Sigmoid colon (tissue), 6 donors: ENCODE measurements at regions not wholly inside any gene's neighbourhood (a gene's known extent, or its start where the extent isn't known, plus 50 kb on each side); places are given as distances from the start of the nearest gene placed in this dataset.

Source experiments
- DNase-seq: peaks from one replicate; pipeline ENCODE4 v3.0.0-alpha.2; 2019
- H3K27ac ChIP-seq, 4 donors: fragments of 200-600 bp; sonication (generic); one replicate each; pipeline ENCODE4 v1.5.1; 2016 to 2019; ENCODE audit warnings: mild to moderate bottlenecking in 1 of 4
- H3K27me3 ChIP-seq, 3 donors: fragments of 200-600 bp; sonication (generic); one replicate each; pipeline ENCODE4 v1.5.1; 2019; ENCODE audit warnings: mild to moderate bottlenecking in 1 of 3
- H3K36me3 ChIP-seq, 4 donors: fragments of 200-600 bp; sonication (generic); one replicate each; pipeline ENCODE4 v1.5.1; 2016 to 2019
- H3K4me1 ChIP-seq, 4 donors: fragments of 200-600 bp; sonication (generic); one replicate each; pipeline ENCODE4 v1.5.1; 2017 to 2019
- H3K4me3 ChIP-seq, 4 donors: fragments of 200-600 bp; sonication (generic); one replicate each; pipeline ENCODE4 v1.5.1; 2017 to 2019; ENCODE audit warnings: mild to moderate bottlenecking in 2 of 4, moderate library complexity in 1 of 4
- H3K9me3 ChIP-seq, 4 donors: fragments of 200-600 bp in 3 of 4; sonication (generic) in 3 of 4; one replicate each; pipeline versions ENCODE4 v1.5.1 to v1.6.1; 2013 to 2019
- EP300 ChIP-seq, 4 donors: sonication (generic); formaldehyde crosslinking; IDR thresholded peaks; one replicate each; pipeline ENCODE4 v1.6.1; 2017; ENCODE audit warnings: antibody characterized with exemption in 4 of 4
- POLR2A ChIP-seq, 2 donors: fragments of 450-650 bp; IDR thresholded peaks; one replicate each; pipeline ENCODE4 v1.6.1; 2016; ENCODE audit warnings: antibody characterized with exemption in 2 of 2, mild to moderate bottlenecking in 2 of 2, moderate library complexity in 2 of 2
- POLR2AphosphoS5 ChIP-seq, 4 donors: sonication (generic); formaldehyde crosslinking; IDR thresholded peaks; one replicate each; pipeline ENCODE4 v1.6.1; 2017; ENCODE audit warnings: antibody characterized with exemption in 4 of 4
- WGBS, 2 donors: extraction: QIAGEN DNeasy Blood & Tissue Kit; methylation state at CpG; one replicate each; pipeline ENCODE4 v1.1.7; 2013; 5-methylcytosine and 5-hydroxymethylcytosine counted together
- intact Hi-C: fragments of 100-400 bp; cut with DNase I; formaldehyde crosslinking; loops from one replicate; pipeline ENCODE4 v1.15.1; 2023
- TF ChIP-seq, protein P1 (sequence below), 4 experiments: fragments of 450-650 bp in 3 of 4; fragments of 200-600 bp in 1 of 4; IDR thresholded peaks; one replicate each; pipeline ENCODE4 v1.5.1; 2016 to 2019; ENCODE audit warnings: antibody characterized with exemption in 4 of 4, mild to moderate bottlenecking in 3 of 4, moderate library complexity in 2 of 4
- donor health status: healthy with polysubstance abuse.
- donor health status: healthy.

DNA sequence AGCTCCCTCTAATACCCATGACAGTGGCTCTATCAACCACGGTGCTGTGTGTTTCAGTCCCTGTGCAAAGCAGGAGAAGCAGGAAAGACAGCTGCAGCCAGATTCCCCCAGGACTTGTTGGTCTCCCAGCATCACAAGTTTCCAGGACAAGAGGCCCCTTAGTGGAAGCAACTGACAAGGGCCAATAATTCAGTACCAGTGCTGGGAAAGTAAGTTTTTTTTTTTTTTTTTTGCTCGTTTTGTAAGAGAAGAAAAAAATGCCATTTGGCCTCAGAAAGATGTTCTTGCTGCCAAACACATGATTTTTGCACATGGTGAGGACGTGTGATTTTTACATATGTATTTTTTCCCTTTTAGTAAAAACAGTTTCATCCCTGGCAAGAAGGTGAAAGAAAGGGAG, 284.2 kb upstream of the ZMIZ1 start:
- intact Hi-C loops = no loop called here
- no peaks in the 10 kb centered on the region for H3K36me3 ChIP-seq
- no peak for DNase-seq
- no peak overlapping the region for H3K27ac ChIP-seq
- TF ChIP-seq POLR2A (IDR thresholded peaks at IDR 0.05) = no peak
- TF ChIP-seq EP300 (IDR thresholded peaks at IDR 0.05) = no peak
- TF ChIP-seq, protein P1, sequence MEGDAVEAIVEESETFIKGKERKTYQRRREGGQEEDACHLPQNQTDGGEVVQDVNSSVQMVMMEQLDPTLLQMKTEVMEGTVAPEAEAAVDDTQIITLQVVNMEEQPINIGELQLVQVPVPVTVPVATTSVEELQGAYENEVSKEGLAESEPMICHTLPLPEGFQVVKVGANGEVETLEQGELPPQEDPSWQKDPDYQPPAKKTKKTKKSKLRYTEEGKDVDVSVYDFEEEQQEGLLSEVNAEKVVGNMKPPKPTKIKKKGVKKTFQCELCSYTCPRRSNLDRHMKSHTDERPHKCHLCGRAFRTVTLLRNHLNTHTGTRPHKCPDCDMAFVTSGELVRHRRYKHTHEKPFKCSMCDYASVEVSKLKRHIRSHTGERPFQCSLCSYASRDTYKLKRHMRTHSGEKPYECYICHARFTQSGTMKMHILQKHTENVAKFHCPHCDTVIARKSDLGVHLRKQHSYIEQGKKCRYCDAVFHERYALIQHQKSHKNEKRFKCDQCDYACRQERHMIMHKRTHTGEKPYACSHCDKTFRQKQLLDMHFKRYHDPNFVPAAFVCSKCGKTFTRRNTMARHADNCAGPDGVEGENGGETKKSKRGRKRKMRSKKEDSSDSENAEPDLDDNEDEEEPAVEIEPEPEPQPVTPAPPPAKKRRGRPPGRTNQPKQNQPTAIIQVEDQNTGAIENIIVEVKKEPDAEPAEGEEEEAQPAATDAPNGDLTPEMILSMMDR (IDR thresholded peaks at IDR 0.05) = no peak
- TF ChIP-seq POLR2AphosphoS5 (IDR thresholded peaks at IDR 0.05) = no peak
- H3K4me3 ChIP-seq = no peak overlapping the region
- H3K27me3 ChIP-seq = no peaks in the 10 kb centered on the region
- H3K4me1 ChIP-seq = peaks cover 0 to 5% (median 1%) of the 10 kb centered on the region in 4 donors
- WGBS, 2 donors = 63 to 65% methylated on average over 3 of the region's 3 CpGs
- H3K9me3 ChIP-seq = no peaks in the 10 kb centered on the region

DNA sequence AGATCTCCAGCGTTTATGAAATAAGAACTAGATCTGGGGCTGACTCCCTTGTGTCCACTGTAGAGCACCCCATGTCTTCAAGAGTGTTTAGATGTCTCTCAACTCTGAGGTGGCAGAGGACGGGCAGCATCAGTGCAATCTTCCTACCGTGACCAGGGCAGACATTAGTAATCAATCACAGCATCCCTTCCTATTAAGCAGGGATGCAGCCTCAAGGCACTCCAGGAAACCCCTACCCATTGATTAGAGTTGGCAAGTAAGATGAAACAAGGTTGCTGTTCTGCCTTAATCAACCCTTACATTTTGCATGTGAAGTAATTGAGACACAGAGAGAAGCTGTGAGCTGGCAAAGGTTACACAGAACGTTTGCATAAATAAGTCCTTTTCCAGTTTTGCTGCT, 283.7 kb upstream of the ZMIZ1 start:
- 77 to 84% methylated on average over 4 of the region's 4 CpGs for WGBS, 2 donors
- DNase-seq = no peak
- H3K9me3 ChIP-seq = no peaks in the 10 kb centered on the region
- intact Hi-C loops = no loop called here
- no peak overlapping the region for H3K4me3 ChIP-seq
- H3K36me3 ChIP-seq = no peaks in the 10 kb centered on the region
- no peaks in the 10 kb centered on the region for H3K27me3 ChIP-seq
- TF ChIP-seq EP300 (IDR thresholded peaks at IDR 0.05) = no peak
- TF ChIP-seq POLR2A (IDR thresholded peaks at IDR 0.05) = no peak
- no peak for TF ChIP-seq POLR2AphosphoS5 (IDR thresholded peaks at IDR 0.05)
- TF ChIP-seq, protein P1 (IDR thresholded peaks at IDR 0.05) = no peak
- H3K4me1 ChIP-seq = no peaks in the 10 kb centered on the region
- no peak overlapping the region for H3K27ac ChIP-seq

DNA sequence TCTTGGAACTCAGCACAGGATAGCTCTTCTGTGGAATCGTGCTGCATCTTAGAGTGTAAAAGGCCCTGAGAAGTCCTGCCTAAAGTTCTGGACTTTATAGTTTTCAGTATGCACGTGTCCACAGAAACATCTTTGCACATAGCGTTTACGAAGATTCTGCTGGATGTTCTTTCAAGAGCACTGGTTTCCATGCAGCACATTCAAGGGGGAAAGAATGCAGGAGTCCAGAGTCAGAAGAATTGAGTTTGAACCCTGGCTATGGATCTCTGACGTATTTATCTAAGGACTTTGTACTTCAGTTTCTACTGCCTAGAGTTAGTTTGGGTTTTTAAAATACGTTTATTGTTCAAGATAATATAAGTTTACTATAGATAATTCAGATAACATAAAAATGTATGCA, 282.8 kb upstream of the ZMIZ1 start:
- no peak for TF ChIP-seq POLR2AphosphoS5 (IDR thresholded peaks at IDR 0.05)
- TF ChIP-seq POLR2A (IDR thresholded peaks at IDR 0.05) = no peak
- no peak for TF ChIP-seq EP300 (IDR thresholded peaks at IDR 0.05)
- TF ChIP-seq, protein P1 (IDR thresholded peaks at IDR 0.05) = no peak
- Histone ChIP-seq H3K27me3 (no peaks in the 10 kb centered on the region), H3K4me1 (no peaks in the 10 kb centered on the region), H3K9me3 (no peaks in the 10 kb centered on the region), H3K27ac (no peak overlapping the region), H3K4me3 (no peak overlapping the region), H3K36me3 (no peaks in the 10 kb centered on the region)
- WGBS, 2 donors = 58 to 82% methylated on average over 6 of the region's 6 CpGs
- no peak for DNase-seq
- intact Hi-C loops = no loop called here

DNA sequence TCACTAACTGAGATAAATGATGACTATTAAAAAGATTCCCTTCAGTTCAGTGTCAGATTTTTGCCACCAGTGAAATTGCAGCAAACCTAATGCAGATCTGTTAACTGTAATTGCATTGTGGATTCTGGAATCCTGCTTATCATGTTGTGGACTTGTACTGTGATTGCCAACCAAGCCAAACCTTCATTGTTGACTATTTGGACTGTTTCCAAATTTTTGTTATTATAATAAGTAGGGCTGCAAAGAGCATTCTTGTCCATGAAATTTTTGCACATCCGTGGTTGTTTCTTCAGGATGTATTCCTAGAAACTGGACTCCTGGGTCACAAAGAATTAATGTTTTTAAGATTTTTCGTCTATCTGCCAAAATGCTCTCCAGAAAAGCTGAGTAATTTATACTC, 281.6 kb upstream of the ZMIZ1 start:
- no peak overlapping the region for H3K4me3 ChIP-seq
- no peaks in the 10 kb centered on the region for H3K27me3 ChIP-seq
- no peak overlapping the region for H3K27ac ChIP-seq
- H3K36me3 ChIP-seq = no peaks in the 10 kb centered on the region
- intact Hi-C loops = no loop called here
- H3K9me3 ChIP-seq = no peaks in the 10 kb centered on the region
- WGBS, 2 donors = 20 to 54% methylated on average over 2 of the region's 2 CpGs
- TF ChIP-seq POLR2A (IDR thresholded peaks at IDR 0.05) = no peak
- no peak for TF ChIP-seq POLR2AphosphoS5 (IDR thresholded peaks at IDR 0.05)
- TF ChIP-seq EP300 (IDR thresholded peaks at IDR 0.05) = no peak
- TF ChIP-seq, protein P1 (IDR thresholded peaks at IDR 0.05) = no peak
- DNase-seq = no peak
- H3K4me1 ChIP-seq = no peaks in the 10 kb centered on the region

DNA sequence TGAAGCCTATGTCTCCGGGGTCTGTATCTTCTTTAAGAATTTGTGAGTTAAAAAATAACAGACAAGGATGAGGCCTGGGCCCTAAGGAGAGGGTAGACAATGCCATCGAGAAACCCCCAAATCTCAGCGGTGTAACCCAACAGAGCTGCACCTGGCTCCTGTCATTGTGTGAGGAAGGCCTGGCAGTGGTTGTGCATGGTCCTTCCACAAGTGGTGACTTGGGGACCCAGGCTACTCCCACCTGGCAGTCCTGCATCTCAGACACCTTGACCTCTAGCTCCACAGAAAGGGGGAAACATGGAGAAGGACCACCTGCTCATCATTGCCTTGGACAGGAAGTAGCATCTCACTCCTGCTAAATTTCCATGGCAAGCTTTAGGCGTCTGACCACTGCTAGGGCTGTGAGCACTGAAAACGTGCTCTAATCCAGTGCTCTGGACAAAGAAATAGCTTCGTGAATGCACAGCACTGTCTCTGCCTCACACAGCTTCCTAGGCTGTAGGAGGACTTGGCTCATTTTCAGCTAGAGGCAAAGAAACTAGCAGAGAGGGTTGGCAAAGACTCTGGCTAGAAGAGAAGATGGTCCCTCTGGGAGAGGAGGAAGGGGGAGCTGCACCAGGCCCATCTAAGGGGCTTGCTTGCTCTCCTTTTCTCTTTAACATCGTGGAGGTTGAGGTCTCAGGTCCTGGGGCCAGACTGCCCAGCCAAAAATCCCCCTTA, 273.9 kb upstream of the ZMIZ1 start:
- Histone ChIP-seq H3K27me3 (no peaks in the 10 kb centered on the region), H3K27ac (no peak overlapping the region), H3K4me1 (no peaks in the 10 kb centered on the region), H3K36me3 (no peaks in the 10 kb centered on the region), H3K9me3 (peaks cover 0 to 4% (median 0%) of the 10 kb centered on the region in 4 donors), H3K4me3 (no peak overlapping the region)
- WGBS, 2 donors = 81 to 88% methylated on average over 7 of the region's 7 CpGs
- intact Hi-C loops = no loop called here
- TF ChIP-seq, protein P1 (IDR thresholded peaks at IDR 0.05) = no peak
- TF ChIP-seq POLR2A (IDR thresholded peaks at IDR 0.05) (no peak), POLR2AphosphoS5 (IDR thresholded peaks at IDR 0.05) (no peak), EP300 (IDR thresholded peaks at IDR 0.05) (no peak)
- DNase-seq = no peak
